Upper lobe of left lung (tissue), 6 donors: ENCODE measurements at regions not wholly inside any gene's neighbourhood (a gene's known extent, or its start where the extent isn't known, plus 50 kb on each side); places are given as distances from the start of the nearest gene placed in this dataset.

Experiments used
- ATAC-seq, 2 donors: fragments of 200-7000 bp; cut with Tn5 transposase; one replicate each; pipeline ENCODE4 v1.9.1; 2022; ENCODE audit warnings: mild to moderate bottlenecking in 2 of 2, moderate library complexity in 2 of 2; ENCODE audit not compliant: low FRiP score in 2 of 2
- DNase-seq, 2 donors: peaks; one replicate each; pipeline ENCODE4 v3.0.0-alpha.2; 2019 to 2020
- H3K27ac ChIP-seq, 4 donors: fragments of 200-600 bp; sonication (generic); one replicate each; pipeline ENCODE4 v1.5.1; 2016 to 2019
- H3K27me3 ChIP-seq, 4 donors: fragments of 200-600 bp; sonication (generic); one replicate each; pipeline ENCODE4 v1.5.1; 2017 to 2019
- H3K36me3 ChIP-seq, 4 donors: fragments of 200-600 bp; sonication (generic); one replicate each; pipeline ENCODE4 v1.5.1; 2016 to 2019
- H3K4me1 ChIP-seq, 4 donors: fragments of 200-600 bp; sonication (generic); one replicate each; pipeline ENCODE4 v1.5.1; 2018 to 2019
- H3K4me3 ChIP-seq, 4 donors: fragments of 200-600 bp; sonication (generic); one replicate each; pipeline ENCODE4 v1.5.1; 2017 to 2019; ENCODE audit warnings: mild to moderate bottlenecking in 2 of 4, moderate library complexity in 1 of 4
- H3K9me3 ChIP-seq, 4 donors: fragments of 200-600 bp; sonication (generic); one replicate each; pipeline ENCODE4 v1.5.1; 2018 to 2019
- EP300 ChIP-seq, 4 donors: sonication (generic); formaldehyde crosslinking; IDR thresholded peaks; one replicate each; pipeline ENCODE4 v1.5.1; 2017; ENCODE audit warnings: antibody characterized with exemption in 4 of 4, control low read depth in 2 of 4
- POLR2A ChIP-seq, 4 donors: fragments of 450-650 bp; IDR thresholded peaks; one replicate each; pipeline ENCODE4 v1.5.1; 2016 to 2017; ENCODE audit warnings: antibody characterized with exemption in 4 of 4, mild to moderate bottlenecking in 2 of 4
- POLR2AphosphoS5 ChIP-seq, 2 donors: sonication (generic); formaldehyde crosslinking; IDR thresholded peaks; one replicate each; pipeline ENCODE4 v1.5.1; 2017; ENCODE audit warnings: antibody characterized with exemption in 2 of 2
- WGBS, 2 donors: methylation state at CpG; one replicate each; pipeline ENCODE4 v1.1.5; 2017 to 2018; 5-methylcytosine and 5-hydroxymethylcytosine counted together
- TF ChIP-seq, protein P1 (sequence below), 6 experiments: fragments of 450-650 bp in 4 of 6; fragments of 200-600 bp in 2 of 6; sonication (generic) in 2 of 6; IDR thresholded peaks; one replicate each; pipeline ENCODE4 v1.5.1; 2016 to 2019; ENCODE audit warnings: antibody characterized with exemption in 6 of 6
- donor health status: DM: no; HTN: no; CAD: no; lungs with moderate emphysema.
- donor health status: DM: no; HTN: yes; CAD: no; lungs with severe emphysema.

DNA sequence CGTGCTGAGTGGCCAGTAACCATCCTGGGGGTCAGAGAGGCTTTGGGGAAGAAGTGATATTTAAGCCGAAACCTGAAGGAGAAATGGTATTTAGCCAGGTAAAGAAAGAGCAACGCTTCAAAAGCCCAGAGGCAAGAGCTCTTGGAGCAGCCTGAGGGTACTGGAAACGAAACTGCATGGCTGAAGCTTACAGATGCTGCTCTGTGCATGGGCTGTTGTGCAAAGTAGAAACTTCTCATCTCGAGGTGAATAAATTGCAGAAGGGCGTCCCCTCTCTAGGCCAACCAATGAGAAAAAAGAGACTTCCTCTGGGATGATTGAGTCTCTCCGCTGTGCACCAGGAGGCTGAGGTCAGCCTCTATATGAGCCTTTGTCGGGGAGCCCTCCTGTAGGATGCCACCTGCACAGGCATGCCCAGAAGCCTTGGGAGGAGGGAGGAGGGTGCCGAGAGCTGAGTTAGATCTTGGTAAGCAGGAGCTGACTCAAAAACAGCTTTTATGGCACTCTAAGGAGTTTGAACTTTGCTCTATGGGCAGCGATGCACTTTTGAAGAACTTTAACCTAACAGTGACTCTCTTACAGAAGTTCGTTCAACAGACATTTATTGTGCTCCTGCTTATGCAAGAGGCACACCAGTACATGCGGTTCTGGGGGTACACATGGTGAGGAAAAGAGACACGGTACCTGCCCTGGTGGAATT lies 61.6 kb upstream of the EDN1 start:
- ATAC-seq = no peak
- H3K4me3 ChIP-seq = no peak overlapping the region

DNA sequence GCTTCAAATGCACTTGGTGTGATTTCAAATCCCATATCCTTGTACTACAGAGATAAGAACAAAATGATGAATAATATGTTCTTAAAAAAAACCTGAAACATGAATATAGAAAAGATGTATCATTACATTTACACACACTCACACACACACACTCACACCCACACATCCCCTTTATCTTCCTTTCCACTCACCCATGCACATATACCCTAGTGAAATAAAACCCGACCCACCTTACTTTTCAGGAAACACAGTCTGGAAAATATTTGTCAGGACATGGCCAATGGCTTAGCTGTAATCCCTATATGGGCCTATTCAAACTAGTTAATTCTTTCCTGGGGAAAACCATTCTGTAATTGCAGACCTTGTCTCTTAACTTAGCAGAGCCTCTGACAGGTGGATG lies 60.8 kb upstream of the EDN1 start:
- Histone ChIP-seq H3K4me3 (no peak overlapping the region), H3K27ac (no peak overlapping the region), H3K4me1 (peaks cover 4 to 10% (median 7%) of the 10 kb centered on the region in 4 donors), H3K9me3 (no peaks in the 10 kb centered on the region), H3K36me3 (no peaks in the 10 kb centered on the region), H3K27me3 (no peaks in the 10 kb centered on the region)
- 74 to 78% methylated on average over 1 of the region's 1 CpG for WGBS, 2 donors
- ATAC-seq = no peak
- TF ChIP-seq POLR2AphosphoS5 (IDR thresholded peaks at IDR 0.05) = no peak
- TF ChIP-seq EP300 (IDR thresholded peaks at IDR 0.05) = no peak
- no peak for TF ChIP-seq POLR2A (IDR thresholded peaks at IDR 0.05)
- TF ChIP-seq, protein P1, sequence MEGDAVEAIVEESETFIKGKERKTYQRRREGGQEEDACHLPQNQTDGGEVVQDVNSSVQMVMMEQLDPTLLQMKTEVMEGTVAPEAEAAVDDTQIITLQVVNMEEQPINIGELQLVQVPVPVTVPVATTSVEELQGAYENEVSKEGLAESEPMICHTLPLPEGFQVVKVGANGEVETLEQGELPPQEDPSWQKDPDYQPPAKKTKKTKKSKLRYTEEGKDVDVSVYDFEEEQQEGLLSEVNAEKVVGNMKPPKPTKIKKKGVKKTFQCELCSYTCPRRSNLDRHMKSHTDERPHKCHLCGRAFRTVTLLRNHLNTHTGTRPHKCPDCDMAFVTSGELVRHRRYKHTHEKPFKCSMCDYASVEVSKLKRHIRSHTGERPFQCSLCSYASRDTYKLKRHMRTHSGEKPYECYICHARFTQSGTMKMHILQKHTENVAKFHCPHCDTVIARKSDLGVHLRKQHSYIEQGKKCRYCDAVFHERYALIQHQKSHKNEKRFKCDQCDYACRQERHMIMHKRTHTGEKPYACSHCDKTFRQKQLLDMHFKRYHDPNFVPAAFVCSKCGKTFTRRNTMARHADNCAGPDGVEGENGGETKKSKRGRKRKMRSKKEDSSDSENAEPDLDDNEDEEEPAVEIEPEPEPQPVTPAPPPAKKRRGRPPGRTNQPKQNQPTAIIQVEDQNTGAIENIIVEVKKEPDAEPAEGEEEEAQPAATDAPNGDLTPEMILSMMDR (IDR thresholded peaks at IDR 0.05) = no peak
- DNase-seq = no peak

More for the DNA sequence above, 61.6 kb upstream of the EDN1 start:
- Histone ChIP-seq H3K4me1 (peaks cover 0 to 3% (median 1%) of the 10 kb centered on the region in 4 donors), H3K27me3 (no peaks in the 10 kb centered on the region), H3K27ac (no peak overlapping the region), H3K36me3 (no peaks in the 10 kb centered on the region), H3K9me3 (no peaks in the 10 kb centered on the region)
- DNase-seq = no peak
- TF ChIP-seq POLR2AphosphoS5 (IDR thresholded peaks at IDR 0.05) (no peak), EP300 (IDR thresholded peaks at IDR 0.05) (no peak), POLR2A (IDR thresholded peaks at IDR 0.05) (no peak)
- TF ChIP-seq, protein P1 (IDR thresholded peaks at IDR 0.05) = no peak
- WGBS, 2 donors = 82% methylated on average over 13 of the region's 13 CpGs

DNA sequence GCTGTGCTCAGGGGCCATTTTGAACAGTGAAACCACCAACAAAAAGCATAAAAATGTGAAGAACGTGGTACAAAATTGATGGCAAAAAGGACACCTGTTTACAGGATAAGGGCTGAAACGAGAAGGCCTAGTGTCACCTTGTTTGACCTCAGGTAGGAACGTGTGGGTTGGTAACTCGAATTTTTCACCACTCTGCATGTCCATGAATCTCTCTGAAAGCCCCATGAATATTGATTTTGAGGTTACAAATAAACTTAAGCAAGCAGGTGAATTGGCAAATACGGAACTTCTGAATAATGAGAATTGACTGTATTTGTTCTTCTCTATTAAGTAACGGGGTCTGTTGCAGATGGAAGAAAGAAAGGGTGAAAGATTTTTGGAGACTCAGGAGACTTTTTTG lies 59.6 kb upstream of the EDN1 start:
- Histone ChIP-seq H3K9me3 (no peaks in the 10 kb centered on the region), H3K4me1 (peaks cover 4 to 17% (median 7%) of the 10 kb centered on the region in 4 donors), H3K4me3 (no peak overlapping the region), H3K36me3 (no peaks in the 10 kb centered on the region), H3K27ac (no peak overlapping the region), H3K27me3 (no peaks in the 10 kb centered on the region)
- 91 to 92% methylated on average over 6 of the region's 6 CpGs for WGBS, 2 donors
- ATAC-seq = no peak
- TF ChIP-seq, protein P1 (IDR thresholded peaks at IDR 0.05) = no peak
- TF ChIP-seq POLR2AphosphoS5 (IDR thresholded peaks at IDR 0.05) (no peak), POLR2A (IDR thresholded peaks at IDR 0.05) (no peak), EP300 (IDR thresholded peaks at IDR 0.05) (no peak)
- DNase-seq = no peak

DNA sequence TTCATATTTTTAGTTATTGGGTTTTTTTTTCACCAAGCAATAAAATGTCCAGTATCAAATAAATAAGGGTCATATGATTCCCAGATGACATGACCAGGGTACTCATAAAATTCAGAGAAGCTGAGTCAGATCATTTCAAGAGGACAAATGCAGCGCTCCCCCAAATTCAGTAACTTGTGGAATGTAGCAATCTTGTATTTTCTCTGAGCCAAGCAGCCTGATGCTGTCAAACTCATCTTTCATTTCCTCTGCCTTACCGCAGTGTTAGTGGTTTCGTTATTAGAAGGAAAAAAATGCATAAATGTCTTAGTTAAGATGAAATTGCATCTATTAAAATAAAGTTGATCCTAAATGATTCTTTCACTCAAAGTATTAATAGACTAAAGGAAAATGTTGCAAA lies 57.8 kb upstream of the EDN1 start:
- H3K9me3 ChIP-seq = no peaks in the 10 kb centered on the region
- no peaks in the 10 kb centered on the region for H3K27me3 ChIP-seq
- peaks cover 4 to 17% (median 7%) of the 10 kb centered on the region in 4 donors for H3K4me1 ChIP-seq
- ATAC-seq = no peak
- no peaks in the 10 kb centered on the region for H3K36me3 ChIP-seq
- TF ChIP-seq EP300 (IDR thresholded peaks at IDR 0.05) = no peak
- TF ChIP-seq, protein P1 (IDR thresholded peaks at IDR 0.05) = no peak
- H3K4me3 ChIP-seq = no peak overlapping the region
- no peak overlapping the region for H3K27ac ChIP-seq
- WGBS, 2 donors = 54 to 55% methylated on average over 3 of the region's 3 CpGs
- no peak for DNase-seq

DNA sequence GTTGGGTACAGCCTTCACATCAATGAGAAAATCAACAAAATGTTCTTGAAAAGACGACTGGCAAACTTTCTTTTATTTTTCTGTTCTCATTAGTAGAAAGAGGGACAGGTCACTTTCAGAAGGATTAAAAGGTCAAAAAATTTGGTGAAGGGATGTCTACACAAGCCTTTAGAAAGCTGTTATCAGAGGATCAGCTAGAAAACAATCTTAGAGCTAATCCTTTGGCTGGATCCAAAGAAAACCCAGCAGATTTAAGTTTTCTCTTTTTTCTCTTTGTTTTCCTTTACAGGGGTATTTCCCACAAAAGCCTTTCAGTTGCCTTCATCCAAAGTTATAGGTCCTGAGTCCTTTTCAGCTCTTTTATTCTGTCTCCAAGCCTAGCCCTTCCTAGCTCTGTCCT lies 57.3 kb upstream of the EDN1 start:
- H3K4me3 ChIP-seq = no peak overlapping the region
- no peaks in the 10 kb centered on the region for H3K36me3 ChIP-seq
- ATAC-seq = no peak
- H3K27me3 ChIP-seq = no peaks in the 10 kb centered on the region
- no peak for TF ChIP-seq POLR2A (IDR thresholded peaks at IDR 0.05)
- TF ChIP-seq, protein P1 (IDR thresholded peaks at IDR 0.05) = no peak
- TF ChIP-seq EP300 (IDR thresholded peaks at IDR 0.05) = no peak
- no peak for TF ChIP-seq POLR2AphosphoS5 (IDR thresholded peaks at IDR 0.05)
- WGBS, 2 donors = 58 to 67% methylated on average over 1 of the region's 1 CpG
- no peaks in the 10 kb centered on the region for H3K9me3 ChIP-seq
- DNase-seq = no peak
- no peak overlapping the region for H3K27ac ChIP-seq
- H3K4me1 ChIP-seq = peaks cover 4 to 17% (median 7%) of the 10 kb centered on the region in 4 donors
